Stimulated activated CD4-positive, alpha-beta T cell treated with anti-CD3 and anti-CD28 coated beads, Interleukin-15, amount 100 ng/mL, for 48 hours (primary cell): ENCODE measurements at regions not wholly inside any gene's neighbourhood (a gene's known extent, or its start where the extent isn't known, plus 50 kb on each side); places are given as distances from the start of the nearest gene placed in this dataset.
"Not testable (repeated sequence)": the region's sequence is repeated elsewhere in the genome, so short reads cannot be mapped to it uniquely, and the experiment has no call there.

Experiments
- DNase-seq, 2 donors: peaks; one replicate each; pipeline ENCODE4 v3.0.0-alpha.2; 2020; ENCODE audit warnings: low read depth in 2 of 2

GRCh38 chr1:229007167-229007566 lies 263.7 kb upstream of the RAB4A start:
- no peak for DNase-seq

GRCh38 chr1:229007701-229008100 lies 263.2 kb upstream of the RAB4A start:
- no peak for DNase-seq

- DNase-seq, result not testable (repeated sequence)
These were observed 262.6 kb upstream of the RAB4A start for GRCh38 chr1:229008347-229008746.

- DNase-seq, result no peak
These were observed 259.9 kb upstream of the RAB4A start for GRCh38 chr1:229011022-229011421.

DNA sequence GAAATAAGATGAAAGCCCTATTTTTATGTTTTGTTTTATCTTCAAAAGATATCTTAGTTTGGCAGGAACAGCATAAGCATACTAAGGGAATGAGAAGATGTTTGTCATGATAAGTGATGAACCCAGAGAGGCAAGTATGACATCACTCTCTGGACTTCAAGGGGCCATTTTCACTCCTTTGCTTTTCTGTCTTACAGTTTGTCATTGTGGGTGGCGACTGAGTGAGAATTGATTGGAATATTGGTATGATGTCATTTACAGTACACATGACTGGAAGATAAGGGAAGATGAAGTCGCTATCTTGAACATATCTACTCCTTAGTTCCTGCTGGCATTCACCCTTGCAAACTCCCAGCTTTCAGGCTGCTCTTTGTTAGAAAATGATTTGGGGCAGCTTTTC lies 258.1 kb upstream of the RAB4A start:
- DNase-seq, result no peak

DNA sequence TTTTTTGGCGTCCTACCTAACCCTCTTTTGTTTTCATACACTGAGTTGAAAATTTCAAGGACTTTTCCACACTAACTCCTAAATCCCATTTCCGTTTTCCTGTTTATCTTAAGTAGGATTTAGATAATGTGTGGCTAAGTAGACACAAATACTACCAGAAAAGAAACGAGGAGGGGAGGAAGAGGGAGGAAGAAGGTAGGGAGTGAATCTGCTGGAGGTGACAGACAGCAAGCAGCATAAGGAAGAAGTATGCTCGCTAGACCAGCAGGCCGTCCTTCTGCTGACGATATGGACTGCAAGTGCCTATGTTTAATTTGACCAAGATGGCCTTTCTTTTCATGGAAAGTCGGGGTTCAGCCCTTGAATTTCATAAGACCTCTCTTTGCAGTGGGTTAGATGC lies 256.9 kb upstream of the RAB4A start:
- no peak for DNase-seq

DNA sequence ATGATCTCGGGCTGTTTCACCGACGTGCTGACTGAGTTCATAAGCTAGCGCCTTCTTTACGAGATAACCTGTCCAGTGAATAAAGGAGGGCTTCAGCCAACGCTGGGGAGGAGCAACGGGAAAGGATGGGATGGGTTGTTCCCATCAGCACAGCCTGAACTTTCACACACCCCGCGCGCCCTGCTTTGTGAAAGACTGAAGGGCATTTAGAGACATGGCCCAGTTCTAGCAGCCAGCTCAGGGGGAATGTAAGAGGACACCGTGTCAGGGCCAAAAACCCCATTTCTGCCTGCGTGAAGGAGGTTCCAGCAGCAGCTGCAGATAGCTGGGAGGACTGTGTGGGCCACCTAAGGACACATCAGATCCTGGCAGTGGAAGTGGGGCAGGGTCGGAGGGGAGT lies 255.1 kb upstream of the RAB4A start:
- DNase-seq, result no peak

GRCh38 chr1:229017091-229017490 lies 253.8 kb upstream of the RAB4A start:
- DNase-seq, result no peak

DNA sequence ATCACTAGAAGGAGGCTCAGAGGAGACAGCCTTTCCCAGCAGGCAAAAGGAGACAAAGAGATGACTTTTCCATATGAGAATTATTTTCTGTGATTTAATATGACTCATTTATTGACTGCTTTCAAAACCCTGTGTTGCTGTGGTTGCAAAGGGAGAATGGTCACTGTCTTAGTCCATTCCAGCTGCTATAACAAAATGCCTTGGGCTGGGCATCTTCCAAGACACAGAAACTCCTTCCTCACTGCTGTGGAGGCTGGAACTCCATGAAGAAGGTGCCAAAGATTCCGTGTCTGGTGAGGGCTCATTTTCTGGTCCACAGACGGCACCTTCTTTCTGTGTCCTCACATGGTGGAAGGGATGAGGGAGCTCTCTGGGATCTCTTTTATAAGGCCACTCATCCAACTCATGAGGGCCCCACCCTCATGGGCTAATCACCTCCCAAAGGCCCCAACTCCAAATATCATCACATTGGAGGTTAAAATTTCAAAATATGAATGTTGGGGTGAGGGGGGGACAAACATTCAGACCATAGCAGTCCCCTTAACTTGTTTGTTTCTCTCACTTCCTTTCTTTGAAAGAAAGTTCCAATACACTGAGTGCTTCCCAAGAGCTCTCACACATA lies 252.1 kb upstream of the RAB4A start:
- no peak for DNase-seq

DNA sequence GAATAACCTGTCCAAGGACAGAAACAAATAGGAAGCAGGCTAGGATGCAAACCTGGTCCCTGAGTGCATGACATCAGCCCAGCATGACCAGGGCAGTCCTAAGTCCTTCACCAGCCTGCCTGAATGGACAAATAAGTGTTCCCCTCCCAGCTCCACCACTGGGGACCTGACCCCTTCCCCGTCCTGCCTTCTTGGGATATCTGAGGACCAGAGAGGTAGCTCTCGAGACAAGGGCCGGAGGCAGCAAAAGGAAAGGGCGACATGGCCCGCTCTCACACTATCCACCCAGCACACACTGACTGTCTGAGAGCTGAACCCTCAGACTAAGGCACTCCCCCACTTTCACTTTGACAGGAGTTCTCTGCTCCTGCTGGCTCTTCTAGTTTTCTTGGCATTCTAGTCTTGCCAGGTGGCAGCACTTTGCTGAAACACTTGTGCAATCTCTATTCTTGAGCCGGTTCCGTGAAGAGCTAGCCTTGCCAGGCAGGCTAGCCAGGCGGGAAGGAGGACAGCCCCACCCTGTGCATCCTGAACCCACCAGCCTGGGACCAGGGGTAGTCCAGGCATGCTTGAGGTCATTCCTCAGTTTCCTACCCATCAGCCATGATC lies 251.1 kb upstream of the RAB4A start:
- DNase-seq, result no peak

DNA sequence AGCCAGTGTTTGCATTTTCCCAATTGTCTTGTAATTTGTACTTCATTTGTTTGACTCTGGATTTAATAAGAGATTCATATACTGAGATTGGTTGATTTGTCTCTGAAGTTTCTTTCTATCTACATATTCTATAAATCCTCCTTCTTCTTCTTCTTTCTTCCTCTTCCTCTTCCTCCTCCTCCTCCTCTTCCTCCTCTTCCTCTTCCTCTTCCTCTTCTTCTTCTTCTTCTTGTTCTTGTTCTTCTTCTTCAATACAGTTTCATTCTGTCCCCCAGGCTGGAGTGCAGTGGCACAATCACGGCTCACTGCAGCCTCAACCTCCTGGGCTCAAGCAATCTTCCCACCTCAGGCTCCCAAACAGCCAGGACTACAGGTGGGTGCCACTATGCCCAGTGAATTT lies 249.9 kb upstream of the RAB4A start:
- not testable (repeated sequence) for DNase-seq

GRCh38 chr1:229022595-229023333 lies 248.1 kb upstream of the RAB4A start:
- no peak for DNase-seq

- DNase-seq, result no peak
These were observed 247.1 kb upstream of the RAB4A start for GRCh38 chr1:229023651-229024300.

GRCh38 chr1:229024528-229025130 lies 246.3 kb upstream of the RAB4A start:
- DNase-seq, result peak in 1 of 2 donors; percentile 19

DNA sequence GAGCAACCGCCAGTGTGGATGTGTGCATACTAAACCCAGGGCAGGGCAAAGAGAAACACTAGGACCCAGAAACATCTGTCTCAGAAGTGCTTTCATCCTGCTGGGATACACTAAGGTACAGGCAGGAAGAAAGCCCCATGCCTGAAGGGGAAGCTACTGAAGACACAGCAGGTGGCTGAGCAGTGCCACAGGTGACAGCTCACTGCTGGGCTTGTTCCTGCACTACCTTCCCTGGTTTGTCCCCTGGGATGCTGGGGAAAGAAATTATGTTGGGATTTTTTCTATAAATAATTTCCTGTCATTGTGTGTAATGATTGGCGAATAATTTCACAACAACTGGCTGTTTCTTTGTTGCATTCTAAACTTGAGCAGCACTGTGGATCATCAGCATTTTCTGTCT lies 245.3 kb upstream of the RAB4A start:
- no peak for DNase-seq

- DNase-seq, result no peak
These were observed 243.8 kb upstream of the RAB4A start for GRCh38 chr1:229027158-229027557.

DNA sequence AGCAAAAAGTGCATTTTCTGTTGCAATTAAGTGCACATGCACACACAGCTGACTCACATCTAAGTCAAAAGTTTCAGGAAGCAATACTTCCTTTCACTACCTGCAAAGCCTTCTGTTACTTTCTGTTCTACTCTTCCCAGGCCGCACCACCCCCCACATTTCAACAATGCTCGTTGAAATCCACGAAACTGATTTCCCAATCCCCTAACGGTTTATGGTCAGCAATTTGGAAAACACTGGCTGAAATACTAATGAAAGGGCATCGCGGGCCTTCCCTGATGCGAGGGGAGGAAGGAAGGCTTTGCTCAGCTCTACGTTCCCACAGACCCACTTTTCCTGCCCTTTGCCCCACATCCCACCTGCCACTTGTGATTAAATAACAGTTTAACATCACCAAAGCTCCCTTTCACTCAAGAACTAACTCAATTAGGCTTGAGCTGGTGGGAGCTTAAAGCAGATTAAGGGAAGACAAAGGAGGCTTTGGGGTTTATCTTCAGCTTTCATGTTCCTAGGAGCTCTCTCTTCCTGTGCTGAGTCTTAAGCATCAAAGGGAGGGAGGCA lies 243.2 kb upstream of the RAB4A start:
- no peak for DNase-seq

GRCh38 chr1:229028544-229028943 lies 242.4 kb upstream of the RAB4A start:
- no peak for DNase-seq

GRCh38 chr1:229028987-229029878 lies 241.7 kb upstream of the RAB4A start:
- no peak for DNase-seq

GRCh38 chr1:229029879-229030235 lies 241.1 kb upstream of the RAB4A start:
- DNase-seq, result no peak

GRCh38 chr1:229030630-229031029 lies 240.3 kb upstream of the RAB4A start:
- DNase-seq, result no peak
